NCI-H446 treated with DMSO at 0.1 percent for 48 hours (cell line): ENCODE measurements at regions not wholly inside any gene's neighbourhood (a gene's known extent, or its start where the extent isn't known, plus 50 kb on each side); places are given as distances from the start of the nearest gene placed in this dataset.
"Not testable (repeated sequence)": the region's sequence is repeated elsewhere in the genome, so short reads cannot be mapped to it uniquely, and the experiment has no call there.

Experiments used
- DNase-seq: peaks from one replicate; lab custom pipeline; 2025; lab: John Stamatoyannopoulos, UW

- no peak for DNase-seq
These were observed 57.9 kb downstream of the PYDC2 start for GRCh38 chr3:191518861-191519260.

DNA sequence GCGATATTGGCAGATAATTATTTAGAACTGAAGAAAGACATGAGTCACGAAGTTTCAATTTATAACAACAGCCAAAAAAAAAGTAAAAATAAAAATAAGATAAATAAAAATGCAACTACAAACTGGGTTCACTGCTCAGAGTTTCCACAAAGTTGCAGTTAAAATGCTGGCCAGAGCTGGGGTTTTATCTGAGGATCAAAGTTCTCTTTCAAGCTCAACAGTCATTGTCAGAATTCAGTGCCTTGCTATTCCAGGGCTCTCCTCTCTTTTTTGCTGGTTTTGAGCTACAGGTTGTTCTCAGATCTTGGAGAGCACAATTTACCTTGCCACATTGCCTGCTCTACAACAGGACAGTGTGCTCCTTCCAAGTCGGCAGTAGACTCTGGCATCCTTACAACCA is 60.1 kb downstream of the PYDC2 start:
- DNase-seq, result no peak

GRCh38 chr3:191523148-191523547 is 62.2 kb downstream of the PYDC2 start:
- DNase-seq, result no peak

DNA sequence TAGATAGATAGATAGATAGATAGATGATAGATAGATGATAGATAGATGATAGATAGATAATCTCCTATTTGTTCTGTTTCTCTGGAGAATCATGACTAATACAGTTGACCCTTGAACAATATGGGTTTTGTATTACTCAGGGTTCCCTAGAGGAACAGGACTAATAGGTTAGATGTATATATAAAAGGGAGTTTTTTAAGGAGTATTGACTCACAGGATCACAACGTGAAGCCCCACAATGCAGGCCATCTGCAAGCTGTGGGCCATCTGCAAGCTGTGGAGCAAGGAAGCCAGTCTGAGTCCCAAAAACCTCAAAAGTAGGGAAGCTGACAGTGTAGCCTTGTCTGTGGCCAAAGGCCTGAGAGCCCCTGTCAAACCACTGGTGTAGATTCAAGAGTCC is 67.6 kb downstream of the PYDC2 start:
- no peak for DNase-seq

DNA sequence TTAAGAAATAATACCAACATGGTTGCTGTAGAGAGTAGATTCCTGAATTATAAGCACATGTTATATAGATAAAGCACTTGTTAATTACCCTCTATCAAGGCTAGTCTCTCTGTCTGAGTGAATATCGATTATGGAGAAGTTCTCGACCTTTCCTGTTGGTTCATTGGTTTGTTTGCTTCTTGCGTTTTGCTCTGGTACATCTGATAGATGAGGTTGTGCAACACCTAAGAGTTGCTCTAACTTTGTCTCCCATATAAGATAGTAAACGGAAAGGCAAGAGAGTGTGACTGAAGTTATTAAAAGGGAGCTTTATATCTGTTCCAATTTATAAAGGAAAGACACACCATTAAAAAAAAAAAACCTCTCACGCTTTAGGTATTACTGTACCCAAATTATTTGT is 69.0 kb downstream of the PYDC2 start:
- DNase-seq, result no peak

GRCh38 chr3:191531434-191531972 is 70.5 kb downstream of the PYDC2 start:
- no peak for DNase-seq

- DNase-seq, result no peak
These were observed 82.1 kb downstream of the PYDC2 start for GRCh38 chr3:191543018-191543417.

GRCh38 chr3:191543897-191544296 is 82.9 kb downstream of the PYDC2 start:
- no peak for DNase-seq

- DNase-seq, result no peak
These were observed 88.4 kb downstream of the PYDC2 start for GRCh38 chr3:191549357-191549756.

GRCh38 chr3:191555037-191555436 is 94.1 kb downstream of the PYDC2 start:
- DNase-seq, result no peak

GRCh38 chr3:191557322-191557721 is 96.4 kb downstream of the PYDC2 start:
- no peak for DNase-seq

- no peak for DNase-seq
These were observed 102.8 kb downstream of the PYDC2 start for GRCh38 chr3:191563722-191564121.

DNA sequence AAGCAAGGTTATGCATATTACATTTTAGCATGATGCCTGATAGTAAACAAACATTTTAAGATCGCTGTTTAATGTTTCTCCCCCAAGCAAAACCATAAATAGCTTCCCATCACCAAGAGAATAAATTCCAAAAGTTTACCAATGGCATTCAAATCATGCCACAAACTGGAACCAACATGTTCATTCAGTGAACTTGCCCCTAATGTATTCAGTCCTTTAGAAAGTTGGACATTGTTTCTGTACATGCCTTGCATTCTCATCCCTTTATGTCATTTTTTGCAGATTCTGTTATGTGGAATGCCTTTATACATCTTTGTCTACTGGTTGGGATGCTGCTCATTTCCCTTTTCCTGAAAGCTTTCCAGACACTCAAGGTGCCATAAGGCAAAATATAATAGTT is 105.5 kb downstream of the PYDC2 start:
- no peak for DNase-seq

GRCh38 chr3:191568206-191568605 is 107.2 kb downstream of the PYDC2 start:
- DNase-seq, result no peak

GRCh38 chr3:191592105-191592504 is 131.1 kb downstream of the PYDC2 start:
- DNase-seq, result peak; percentile 24

- DNase-seq, result no peak
These were observed 132.5 kb downstream of the PYDC2 start for GRCh38 chr3:191593486-191593885.

DNA sequence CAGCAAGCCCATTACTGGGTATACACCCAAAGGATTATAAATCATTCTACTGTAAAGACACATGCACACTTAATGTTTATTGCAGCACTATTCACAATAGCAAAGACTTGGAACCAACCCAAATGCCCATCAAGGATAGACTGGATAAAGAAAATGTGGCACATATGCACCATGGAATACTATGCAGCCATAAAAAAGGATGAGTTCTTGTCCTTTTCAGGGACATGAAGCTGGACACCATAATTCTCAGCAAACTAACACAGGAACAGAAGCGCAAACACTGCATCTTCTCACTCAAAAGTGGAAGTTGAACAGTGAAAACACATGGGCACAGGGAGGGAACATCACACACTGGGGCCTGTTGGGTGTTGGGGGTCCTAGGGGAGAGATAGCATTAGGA is 154.5 kb downstream of the PYDC2 start:
- DNase-seq, result not testable (repeated sequence)

DNA sequence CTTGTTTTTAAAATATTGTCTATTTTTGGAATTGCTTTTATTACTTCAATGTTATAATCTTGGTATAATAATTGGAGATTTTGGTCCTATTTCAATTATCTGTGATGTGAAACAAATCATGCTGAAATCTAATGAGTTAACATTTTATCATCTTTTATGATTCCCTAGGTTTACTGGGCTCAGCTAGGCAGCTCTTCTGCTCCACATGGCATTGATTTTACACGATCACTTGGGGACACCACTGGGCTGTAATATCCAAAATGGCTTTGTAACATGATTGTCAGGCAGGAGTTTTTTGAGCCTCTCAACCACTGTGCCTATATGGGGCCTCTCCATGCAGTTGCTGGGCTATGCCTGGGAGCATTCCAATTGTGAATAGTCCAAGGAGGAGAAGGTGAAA is 163.3 kb downstream of the PYDC2 start:
- no peak for DNase-seq

- no peak for DNase-seq
These were observed 166.1 kb downstream of the PYDC2 start for GRCh38 chr3:191627064-191627463.

- DNase-seq, result no peak
These were observed 167.6 kb downstream of the PYDC2 start for GRCh38 chr3:191628571-191628970.

DNA sequence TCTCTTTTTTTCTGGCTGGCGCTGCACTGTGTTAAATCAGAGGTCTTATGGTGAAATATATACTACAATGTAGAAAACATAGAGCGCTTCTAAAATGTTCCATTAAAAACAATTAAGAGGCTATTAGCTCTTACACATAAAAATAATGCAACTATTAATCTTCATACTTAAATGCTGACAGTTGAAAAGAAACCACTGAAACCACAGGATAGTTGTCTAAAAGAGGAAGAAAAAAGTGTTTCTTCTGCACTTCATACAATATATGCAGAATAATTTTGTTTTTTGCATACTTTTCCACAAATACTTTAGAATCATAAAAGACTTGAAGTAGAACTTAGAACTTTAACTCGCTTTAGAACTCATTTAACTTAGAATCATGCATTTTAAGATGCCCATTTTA is 170.5 kb downstream of the PYDC2 start:
- no peak for DNase-seq

- no peak for DNase-seq
These were observed 173.9 kb downstream of the PYDC2 start for GRCh38 chr3:191634902-191635301.

GRCh38 chr3:191637611-191638010 is 176.6 kb downstream of the PYDC2 start:
- DNase-seq, result no peak

DNA sequence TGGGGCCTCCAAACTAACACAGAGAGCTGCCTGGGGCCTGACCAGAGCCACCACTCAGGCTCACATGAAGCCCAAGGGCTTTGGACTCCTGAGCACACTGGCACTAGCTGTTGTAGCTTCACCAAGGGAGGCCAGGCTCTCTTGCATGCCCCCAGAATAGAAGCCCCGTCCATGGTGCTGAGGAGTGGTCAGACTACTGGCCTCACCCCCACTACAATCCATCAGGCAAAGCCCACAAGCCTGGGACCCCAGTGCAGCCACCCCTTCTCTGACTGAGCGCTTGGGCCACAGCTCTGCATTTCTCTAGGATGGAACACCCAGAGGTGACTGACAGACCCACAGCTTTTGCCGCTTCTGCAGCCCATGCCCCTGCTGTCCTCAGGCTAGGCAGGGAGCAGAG is 180.8 kb downstream of the PYDC2 start:
- no peak for DNase-seq

- DNase-seq, result no peak
These were observed 183.3 kb downstream of the PYDC2 start for GRCh38 chr3:191644291-191644690.
